OCI-LY7 (cell line): ENCODE measurements at regions not wholly inside any gene's neighbourhood (a gene's known extent, or its start where the extent isn't known, plus 50 kb on each side); places are given as distances from the start of the nearest gene placed in this dataset.

Experiments used
- BruUV-seq: library from RNA; stranded (reverse); fragments of 400-500 nt; replicated peaks from 2 replicates; lab custom pipeline; 2021; lab: Mats Ljungman, UMichigan
- CTCF ChIA-PET: fragments of 300-600 bp; sonication (Branson Sonifier 250); formaldehyde crosslinking; loops from one replicate; lab custom pipeline; 2022; ENCODE audit warnings: antibody characterized with exemption; ENCODE audit not compliant: unreplicated experiment; lab: Charles Lee
- POLR2A ChIA-PET: fragments of 300-600 bp; sonication (Branson Sonifier 250); formaldehyde crosslinking; loops from one replicate; lab custom pipeline; 2022; ENCODE audit warnings: antibody characterized with exemption; lab: Charles Lee
- DNase-seq: peaks from one replicate; pipeline ENCODE4 v3.0.0-alpha.2; 2015; ENCODE audit warnings: low spot score
- H2AFZ ChIP-seq: fragments of 200-600 bp; sonication (generic), shearing (Covaris generic); 2 replicates; pipeline ENCODE4 v1.6.1; 2014; ENCODE audit warnings: mild to moderate bottlenecking, antibody characterized with exemption, low read length, moderate library complexity
- H3K27ac ChIP-seq: fragments of 200-600 bp; sonication (generic); 2 replicates; pipeline ENCODE4 v1.5.1; 2014; ENCODE audit warnings: mixed run types, low read depth, mild to moderate bottlenecking, moderate library complexity, low read length, inconsistent platforms; ENCODE audit not compliant: poor library complexity, severe bottlenecking
- H3K36me3 ChIP-seq: fragments of 200-600 bp; sonication (generic); 2 replicates; pipeline ENCODE4 v1.6.1; 2014; ENCODE audit warnings: mild to moderate bottlenecking, antibody characterized with exemption, low read length, moderate library complexity, mixed read lengths; ENCODE audit not compliant: insufficient read depth
- H3K4me1 ChIP-seq: fragments of 200-600 bp; sonication (generic); 2 replicates; pipeline ENCODE4 v1.5.1; 2014; ENCODE audit warnings: mild to moderate bottlenecking, low read length; ENCODE audit not compliant: insufficient read depth, poor library complexity, severe bottlenecking
- H3K4me2 ChIP-seq: fragments of 200-600 bp; sonication (generic); 2 replicates; pipeline ENCODE4 v1.6.1; 2014; ENCODE audit warnings: mild to moderate bottlenecking, low read length
- H3K4me3 ChIP-seq: fragments of 200-600 bp; sonication (generic); 2 replicates; pipeline ENCODE4 v1.5.1; 2014; ENCODE audit warnings: mild to moderate bottlenecking, low read depth, low read length; ENCODE audit not compliant: poor library complexity, severe bottlenecking
- H3K79me2 ChIP-seq: fragments of 200-600 bp; sonication (generic); 2 replicates; pipeline ENCODE4 v1.6.1; 2016; ENCODE audit warnings: low read depth, mild to moderate bottlenecking, low read length, moderate library complexity, mixed read lengths; ENCODE audit not compliant: insufficient read depth
- H3K9me2 ChIP-seq: fragments of 200-600 bp; sonication (generic); 2 replicates; pipeline ENCODE4 v1.6.1; 2016; ENCODE audit warnings: mild to moderate bottlenecking, low read length, mixed read lengths; ENCODE audit not compliant: insufficient read depth
- H3K9me3 ChIP-seq: fragments of 200-600 bp; sonication (generic); 2 replicates; pipeline ENCODE4 v1.6.1; 2014; ENCODE audit warnings: mild to moderate bottlenecking, mixed run types, low read length, mixed read lengths
- H4K20me1 ChIP-seq: fragments of 200-600 bp; sonication (generic); 2 replicates; pipeline ENCODE4 v1.6.1; 2014; ENCODE audit warnings: mild to moderate bottlenecking, antibody characterized with exemption, low read length, moderate library complexity, mixed read lengths; ENCODE audit not compliant: insufficient read depth
- CTCF ChIP-seq: fragments of 200-600 bp; sonication (generic); conservative IDR thresholded peaks from 2 replicates; pipeline ENCODE4 v1.5.1; 2014; ENCODE audit warnings: mild to moderate bottlenecking, antibody characterized with exemption, low read length, moderate library complexity, mixed read lengths
- EZH2phosphoT487 ChIP-seq: fragments of 200-600 bp; sonication (generic); IDR thresholded peaks from 2 replicates; pipeline ENCODE4 v1.6.1; 2018; ENCODE audit warnings: low read depth, borderline replicate concordance, mild to moderate bottlenecking, mixed run types, antibody characterized with exemption, low read length, moderate library complexity, mixed read lengths
- intact Hi-C: fragments of 100-400 bp; cut with micrococcal nuclease; formaldehyde crosslinking; loops from one replicate; pipeline ENCODE4 v1.10.0; 2022; ENCODE audit not compliant: unreplicated experiment

DNA sequence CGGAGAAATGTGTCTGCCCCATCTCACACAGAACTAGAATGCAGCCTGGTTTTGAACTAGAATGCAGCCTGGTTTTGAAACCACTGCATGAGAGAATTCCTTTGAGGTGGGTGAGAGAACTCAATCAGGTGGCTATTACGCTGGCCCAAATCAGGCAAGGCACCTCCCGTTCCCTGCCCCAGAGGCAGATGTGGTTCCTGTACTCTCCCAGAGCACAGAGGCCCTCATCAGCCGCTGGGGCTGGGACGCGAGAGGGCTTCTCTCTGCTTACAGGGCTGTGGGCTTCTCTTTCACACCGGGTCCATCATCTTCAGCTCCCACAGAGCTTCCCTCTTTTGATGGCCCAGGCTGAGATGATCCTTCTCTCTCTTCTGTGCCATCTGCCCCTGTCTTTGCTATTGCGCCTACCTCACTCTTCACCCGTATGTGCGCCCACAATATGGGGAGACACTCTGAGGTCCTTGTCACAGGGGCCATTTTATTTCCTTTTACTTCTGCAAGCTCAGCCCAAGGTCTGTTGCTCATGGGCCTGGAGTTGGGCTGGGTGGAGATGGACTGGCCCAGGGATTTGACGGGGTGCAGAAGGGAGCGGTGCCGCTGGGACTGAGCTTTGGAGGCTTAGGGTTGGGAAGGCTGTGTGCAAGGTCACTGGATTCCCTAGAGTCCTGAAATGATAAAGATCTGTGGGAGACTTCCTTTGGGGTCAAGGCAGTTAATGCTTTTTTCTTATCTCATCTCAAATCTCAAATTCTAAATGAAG lies 84.4 kb upstream of the HS6ST1 start:
- no TSS peak for BruUV-seq
- intact Hi-C loops, result no loop called here
- Histone ChIP-seq H3K4me2 (no peak overlapping the region), H4K20me1 (no peaks in the 10 kb centered on the region), H3K4me3 (no peak overlapping the region), H3K79me2 (no peaks in the 10 kb centered on the region), H3K9me3 (no peaks in the 10 kb centered on the region), H3K9me2 (no peaks in the 10 kb centered on the region), H3K27ac (no peak overlapping the region), H3K4me1 (no peaks in the 10 kb centered on the region), H2AFZ (no peak overlapping the region), H3K36me3 (no peaks in the 10 kb centered on the region)
- ChIA-PET CTCF (no interaction called here), POLR2A (no interaction called here)
- no peak for DNase-seq
- TF ChIP-seq CTCF, result no peak
- no peak for TF ChIP-seq EZH2phosphoT487

DNA sequence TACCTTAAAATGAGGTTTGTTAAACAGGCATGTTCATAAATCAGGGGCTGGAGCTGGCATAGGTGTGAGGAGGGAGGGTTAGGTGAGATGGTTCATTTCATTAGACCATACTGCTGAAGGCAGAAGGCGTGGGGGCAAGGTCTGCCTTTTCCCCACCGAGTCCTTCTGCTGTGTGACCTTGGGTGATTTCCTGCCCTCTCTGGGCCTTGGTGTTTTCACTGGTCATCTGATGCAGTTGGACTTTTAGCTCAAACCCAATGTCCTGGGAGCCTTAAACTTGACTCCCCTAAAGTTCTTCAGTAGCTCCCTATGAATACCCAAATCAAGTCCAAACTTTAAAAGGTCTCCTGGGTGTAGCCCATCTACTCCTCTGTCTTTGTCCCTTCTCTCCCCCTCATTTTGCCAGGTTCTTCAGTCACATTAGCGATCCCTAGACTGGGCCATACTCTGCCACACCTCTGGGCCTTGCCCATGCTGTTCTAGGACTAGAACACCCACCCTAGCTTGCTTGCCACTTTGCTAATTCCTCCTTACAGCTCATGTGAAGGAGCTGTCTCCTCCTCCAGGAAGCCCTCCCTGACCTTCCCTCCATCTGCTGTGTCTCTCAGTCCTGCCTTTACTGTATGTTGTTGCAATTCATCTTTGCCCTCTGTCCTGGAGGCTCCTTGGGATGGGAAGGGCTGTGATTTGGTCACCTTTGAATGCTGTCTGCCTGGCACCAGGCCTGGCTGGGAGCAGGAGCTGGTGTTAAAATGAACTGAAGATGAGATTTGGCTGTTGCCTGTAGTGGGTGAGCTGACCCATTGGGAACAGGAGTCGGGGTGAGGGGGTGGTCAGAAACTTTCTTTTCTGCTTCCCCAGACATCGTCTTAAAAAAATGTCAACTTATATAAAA lies 85.4 kb upstream of the HS6ST1 start:
- no peaks in the 10 kb centered on the region for H3K9me2 ChIP-seq
- no peaks in the 10 kb centered on the region for H3K9me3 ChIP-seq
- no peak overlapping the region for H3K27ac ChIP-seq
- H3K79me2 ChIP-seq, result no peaks in the 10 kb centered on the region
- intact Hi-C loops, result no loop called here
- H2AFZ ChIP-seq, result no peak overlapping the region
- ChIA-PET POLR2A (no interaction called here), CTCF (no interaction called here)
- no peaks in the 10 kb centered on the region for H3K4me1 ChIP-seq
- no peak for TF ChIP-seq EZH2phosphoT487
- TF ChIP-seq CTCF, result no peak
- DNase-seq, result no peak
- no peaks in the 10 kb centered on the region for H4K20me1 ChIP-seq
- H3K4me3 ChIP-seq, result no peak overlapping the region
- BruUV-seq, result no TSS peak
- H3K4me2 ChIP-seq, result no peak overlapping the region
- H3K36me3 ChIP-seq, result no peaks in the 10 kb centered on the region
